ENCODE measurements at regions not wholly inside any gene's neighbourhood (a gene's known extent, or its start where the extent isn't known, plus 50 kb on each side); places are given as distances from the start of the nearest gene placed in this dataset.

DNA sequence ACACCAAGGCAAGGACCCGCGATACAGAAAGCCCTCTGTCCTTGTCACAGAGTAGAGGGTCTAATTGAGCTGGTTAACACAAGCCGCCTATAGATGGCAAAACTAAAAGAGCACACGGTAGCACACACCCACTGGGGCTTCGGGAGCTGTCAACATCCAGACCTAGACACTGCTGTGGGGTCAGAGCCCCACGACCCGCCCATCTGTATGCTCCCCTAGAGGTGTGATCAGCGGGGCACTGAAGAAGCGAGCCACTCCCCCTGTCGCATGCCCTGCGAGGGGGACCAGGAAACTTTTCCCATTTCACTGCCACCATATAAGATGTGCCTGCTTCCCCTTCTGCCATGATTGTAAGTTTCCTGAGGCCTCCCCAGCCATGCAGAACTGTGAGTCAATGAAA lies 1255.8 kb upstream of the CDH8 start:
- no peak overlapping the region for H3K9ac ChIP-seq (ENCODE audit: control insufficient read depth, insufficient read depth, low read length)
- TF ChIP-seq IKZF1 (conservative IDR thresholded peaks at IDR 0.05), result no peak
- no peak for TF ChIP-seq CHD1 (IDR thresholded peaks at IDR 0.05; ENCODE audit: low read depth, low read length)
- no peak for TF ChIP-seq STAT1 (conservative IDR thresholded peaks at IDR 0.05)
- TF ChIP-seq MYC (IDR thresholded peaks at IDR 0.05; ENCODE audit: insufficient read depth, insufficient read length, insufficient replicate concordance, low read length, severe bottlenecking), result no peak
- no peak for TF ChIP-seq BRCA1 (IDR thresholded peaks at IDR 0.05; ENCODE audit: low read depth, low read length)
- CTCF ChIA-PET, result interaction anchor here (1.8 kb wide), 1 partner anchor 1066 kb away, joined by 5 read pairs; no protein-coding TSS in a partner anchor
- in situ Hi-C loops (cut with MboI), result loop anchor here (10.0 kb wide), 1 partner anchor 1067 kb away; no protein-coding TSS in a partner anchor
- H3K9me3 ChIP-seq (replicated peaks; ENCODE audit: control insufficient read depth, insufficient read depth, low read length), result no peaks in the 10 kb centered on the region
- WGBS (ENCODE audit: insufficient coverage, insufficient replicate concordance, low lambda C conversion rate, missing lambda C conversion rate), result 38% methylated on average over 11 of the region's 11 CpGs
- BruUV-seq (replicated peaks), result no TSS peak
- SMC1A ChIA-PET (ENCODE audit: uncharacterized antibody, unreplicated experiment), result interaction anchor here (1.5 kb wide), 1 partner anchor 1066 kb away, joined by 3 read pairs; no protein-coding TSS in a partner anchor
- FAIRE-seq, result no peak
- no peaks in the 10 kb centered on the region for H3K36me3 ChIP-seq (ENCODE audit: control insufficient read depth in 2 of 2, insufficient read depth in 2 of 2, low read length in 1 of 2)
- no peaks in the 10 kb centered on the region for H4K20me1 ChIP-seq (ENCODE audit: control insufficient read depth, insufficient read depth)
- intact Hi-C loops (cut with micrococcal nuclease; ENCODE audit: unreplicated experiment), result no loop called here
- no peak for ATAC-seq
- H3K4me3 ChIP-seq, result no peak overlapping the region
- POLR2A ChIA-PET, result no interaction called here
- no peak overlapping the region for H2AFZ ChIP-seq (ENCODE audit: control insufficient read depth, low read depth, low read length)
- H3K4me2 ChIP-seq (ENCODE audit: control insufficient read depth, insufficient read depth), result no peak overlapping the region
- no peaks in the 10 kb centered on the region for H3K4me1 ChIP-seq (ENCODE audit: control insufficient read depth, insufficient read depth, low read length)
- DNase-seq (ENCODE audit: low read depth, low spot score), result no peak
- H3K27ac ChIP-seq (ENCODE audit: control insufficient read depth, insufficient read depth), result no peak overlapping the region
- H3K27me3 ChIP-seq (replicated peaks in 1 of 2; ENCODE audit: control insufficient read depth in 2 of 2, insufficient read depth in 2 of 2, low read length in 1 of 2), result no peaks in the 10 kb centered on the region
- RAD21 ChIA-PET (ENCODE audit: unreplicated experiment), result no interaction called here
- no peaks in the 10 kb centered on the region for H3K79me2 ChIP-seq (ENCODE audit: control insufficient read depth, insufficient read depth, low read length)

DNA sequence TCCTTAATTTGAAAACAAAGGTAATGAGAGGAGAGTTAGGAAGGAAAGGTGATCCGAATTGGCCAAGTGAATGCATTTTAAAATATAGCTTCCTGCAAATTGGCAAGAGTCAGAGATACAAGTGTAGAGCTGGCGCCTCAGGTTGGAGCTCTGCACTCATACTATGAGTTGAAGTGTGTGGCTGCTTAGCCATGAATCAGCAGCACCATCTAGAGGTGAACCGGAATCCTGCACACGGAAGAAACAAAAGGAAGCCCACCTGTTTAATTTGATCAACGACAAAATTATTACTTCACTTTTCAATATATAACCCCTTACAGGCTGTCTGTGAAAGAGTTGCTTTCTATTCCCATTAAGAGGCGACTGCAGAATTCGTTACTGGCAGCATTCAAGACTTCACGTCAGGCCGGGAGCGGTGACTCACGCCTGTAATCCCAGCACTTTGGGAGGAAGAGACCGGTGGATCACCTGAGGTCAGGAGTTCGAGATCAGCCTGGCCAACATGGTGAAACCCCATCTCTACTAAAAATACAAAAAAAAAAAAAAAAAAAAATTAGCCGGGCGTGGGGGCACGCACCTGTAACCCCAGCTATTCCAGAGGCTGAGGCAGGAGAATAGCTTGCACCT lies 1253.7 kb upstream of the CDH8 start:
- H3K9me3 ChIP-seq (replicated peaks; ENCODE audit: control insufficient read depth, insufficient read depth, low read length), result no peaks in the 10 kb centered on the region
- H3K36me3 ChIP-seq (ENCODE audit: control insufficient read depth in 2 of 2, insufficient read depth in 2 of 2, low read length in 1 of 2), result no peaks in the 10 kb centered on the region
- no peak overlapping the region for H3K27ac ChIP-seq (ENCODE audit: control insufficient read depth, insufficient read depth)
- intact Hi-C loops (cut with micrococcal nuclease; ENCODE audit: unreplicated experiment), result loop anchor here (1.0 to 2.0 kb wide), 2 partner anchors 1065 to 1099 kb away; no protein-coding TSS in a partner anchor
- no peak for FAIRE-seq
- ChIA-PET RAD21 (ENCODE audit: unreplicated experiment) (interaction anchor here (0.6 to 2.5 kb wide), 5 partner anchors 11 to 1100 kb away, joined by 3 to 15 read pairs (median 4); no protein-coding TSS in a partner anchor), CTCF (interaction anchor here (0.6 to 2.6 kb wide), 15 partner anchors 9 to 1221 kb away, joined by 3 to 39 read pairs (median 4); no protein-coding TSS in a partner anchor), POLR2A (no interaction called here), SMC1A (ENCODE audit: uncharacterized antibody, unreplicated experiment) (interaction anchor here (0.8 to 2.2 kb wide), 5 partner anchors 13 to 1099 kb away, joined by 3 to 18 read pairs (median 4); no protein-coding TSS in a partner anchor)
- H3K27me3 ChIP-seq (replicated peaks in 1 of 2; ENCODE audit: control insufficient read depth in 2 of 2, insufficient read depth in 2 of 2, low read length in 1 of 2), result no peaks in the 10 kb centered on the region
- H3K4me2 ChIP-seq (ENCODE audit: control insufficient read depth, insufficient read depth), result no peak overlapping the region
- H4K20me1 ChIP-seq (ENCODE audit: control insufficient read depth, insufficient read depth), result no peaks in the 10 kb centered on the region
- H3K4me3 ChIP-seq, result no peak overlapping the region
- in situ Hi-C loops (cut with MboI), result loop anchor here (10.0 kb wide), 1 partner anchor 1065 kb away; no protein-coding TSS in a partner anchor
- H2AFZ ChIP-seq (ENCODE audit: control insufficient read depth, low read depth, low read length), result no peak overlapping the region
- peak; percentile 89 for ATAC-seq
- no peaks in the 10 kb centered on the region for H3K79me2 ChIP-seq (ENCODE audit: control insufficient read depth, insufficient read depth, low read length)
- WGBS (ENCODE audit: insufficient coverage, insufficient replicate concordance, low lambda C conversion rate, missing lambda C conversion rate), result 39% methylated on average over 16 of the region's 16 CpGs
- H3K4me1 ChIP-seq (ENCODE audit: control insufficient read depth, insufficient read depth, low read length), result no peaks in the 10 kb centered on the region
- no peak overlapping the region for H3K9ac ChIP-seq (ENCODE audit: control insufficient read depth, insufficient read depth, low read length)
- DNase-seq (ENCODE audit: low read depth, low spot score), result no peak
- no TSS peak for BruUV-seq (replicated peaks)
- peak; percentile 81 for TF ChIP-seq RAD21 (IDR thresholded peaks at IDR 0.05; ENCODE audit: insufficient read depth, low read depth, low read length)
- TF ChIP-seq NR2F1 (conservative IDR thresholded peaks at IDR 0.05), result no peak
- peak; percentile 21; the same call in 1 of the 2 replicates for TF ChIP-seq ZNF24 (IDR thresholded peaks at IDR 0.05)
- TF ChIP-seq, protein P1, sequence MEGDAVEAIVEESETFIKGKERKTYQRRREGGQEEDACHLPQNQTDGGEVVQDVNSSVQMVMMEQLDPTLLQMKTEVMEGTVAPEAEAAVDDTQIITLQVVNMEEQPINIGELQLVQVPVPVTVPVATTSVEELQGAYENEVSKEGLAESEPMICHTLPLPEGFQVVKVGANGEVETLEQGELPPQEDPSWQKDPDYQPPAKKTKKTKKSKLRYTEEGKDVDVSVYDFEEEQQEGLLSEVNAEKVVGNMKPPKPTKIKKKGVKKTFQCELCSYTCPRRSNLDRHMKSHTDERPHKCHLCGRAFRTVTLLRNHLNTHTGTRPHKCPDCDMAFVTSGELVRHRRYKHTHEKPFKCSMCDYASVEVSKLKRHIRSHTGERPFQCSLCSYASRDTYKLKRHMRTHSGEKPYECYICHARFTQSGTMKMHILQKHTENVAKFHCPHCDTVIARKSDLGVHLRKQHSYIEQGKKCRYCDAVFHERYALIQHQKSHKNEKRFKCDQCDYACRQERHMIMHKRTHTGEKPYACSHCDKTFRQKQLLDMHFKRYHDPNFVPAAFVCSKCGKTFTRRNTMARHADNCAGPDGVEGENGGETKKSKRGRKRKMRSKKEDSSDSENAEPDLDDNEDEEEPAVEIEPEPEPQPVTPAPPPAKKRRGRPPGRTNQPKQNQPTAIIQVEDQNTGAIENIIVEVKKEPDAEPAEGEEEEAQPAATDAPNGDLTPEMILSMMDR (IDR thresholded peaks at IDR 0.05 in 2 of 3, conservative IDR thresholded peaks at IDR 0.05 in 1 of 3; ENCODE audit: control insufficient read depth in 2 of 3, extremely low read depth in 1 of 3, insufficient read depth in 1 of 3, low read depth in 3 of 3, low read length in 3 of 3), result peak; percentile 56 to 71 (median 70)
- no peak for TF ChIP-seq ETV6 (conservative IDR thresholded peaks at IDR 0.05 in 1 of 2, IDR thresholded peaks at IDR 0.05 in 1 of 2; ENCODE audit: borderline replicate concordance in 1 of 2, low read depth in 1 of 2)
- no peak for TF ChIP-seq ZSCAN29 (IDR thresholded peaks at IDR 0.05)
- TF ChIP-seq E4F1 (IDR thresholded peaks at IDR 0.05; ENCODE audit: borderline replicate concordance, partially characterized antibody), result no peak
